Adrenal gland (tissue), 9 donors: ENCODE measurements at regions not wholly inside any gene's neighbourhood (a gene's known extent, or its start where the extent isn't known, plus 50 kb on each side); places are given as distances from the start of the nearest gene placed in this dataset.
"Not testable (repeated sequence)": the region's sequence is repeated elsewhere in the genome, so short reads cannot be mapped to it uniquely, and the experiment has no call there.

Experiments used
- DNase-seq, 7 donors: peaks; one replicate each; pipeline ENCODE4 v3.0.0-alpha.2; 2019 to 2020
- H3K27ac ChIP-seq, 5 donors: fragments of 200-600 bp; sonication (generic) in 4 of 5; 1 replicate in 3 of 5; 2 replicates in 2 of 5; pipeline versions ENCODE4 v1.5.1 to v1.8.0; 2016 to 2020; ENCODE audit warnings: mild to moderate bottlenecking in 1 of 5
- H3K27me3 ChIP-seq: fragments of 200-600 bp; 2 replicates; pipeline ENCODE4 v1.8.0; 2021
- H3K36me3 ChIP-seq, 2 donors: fragments of 200-600 bp; replicated peaks in 1 of 2; 1 replicate in 1 of 2; 2 replicates in 1 of 2; pipeline versions ENCODE4 v1.5.1 to v1.8.0; 2018 to 2022
- H3K4me1 ChIP-seq, 2 donors: fragments of 200-600 bp; replicated peaks in 1 of 2; 1 replicate in 1 of 2; 2 replicates in 1 of 2; pipeline versions ENCODE4 v1.5.1 to v1.8.0; 2018 to 2021
- H3K4me3 ChIP-seq, 4 donors: fragments of 200-600 bp; sonication (generic) in 3 of 4; one replicate each; pipeline ENCODE4 v1.5.1; 2016 to 2018
- H3K9me3 ChIP-seq, 3 donors: fragments of 200-600 bp; sonication (generic) in 1 of 3; replicated peaks in 1 of 3; 1 replicate in 2 of 3; 2 replicates in 1 of 3; pipeline versions ENCODE4 v1.5.1 to v1.8.0; 2016 to 2021
- CTCF ChIP-seq, 6 experiments: fragments of 450-650 bp in 4 of 6; fragments of 200-600 bp in 2 of 6; sonication (generic) in 1 of 6; IDR thresholded peaks; 1 replicate in 5 of 6; 2 replicates in 1 of 6; pipeline versions ENCODE4 v1.5.1 to v1.8.0; 2016 to 2021; ENCODE audit warnings: antibody characterized with exemption in 6 of 6, mild to moderate bottlenecking in 2 of 6, moderate library complexity in 1 of 6
- POLR2A ChIP-seq, 2 donors: fragments of 450-650 bp; IDR thresholded peaks; one replicate each; pipeline ENCODE4 v1.6.1; 2017; ENCODE audit warnings: antibody characterized with exemption in 2 of 2, mild to moderate bottlenecking in 2 of 2, moderate library complexity in 1 of 2
- WGBS, 4 donors: extraction: QIAGEN DNeasy Blood & Tissue Kit in 2 of 4; methylation state at CpG; one replicate each; pipeline versions ENCODE4 v1.1.5 to v1.1.7; 2013 to 2017; 5-methylcytosine and 5-hydroxymethylcytosine counted together
- intact Hi-C, 2 donors: fragments of 100-400 bp; cut with DNase I; formaldehyde crosslinking; loops; one replicate each; pipeline versions ENCODE4 v1.14.1 to v1.15.0; 2022 to 2023
- donor health status: healthy with polysubstance abuse.
- donor health status: Bipolar disorder and iron deficiency.
- donor health status: DM: yes; HTN: yes; CAD: no.
- donor health status: DM: no; HTN: no; CAD: no.
- donor health status: DM: no; HTN: no; CAD: no.

GRCh38 chr16:26394409-26394808 is 672.3 kb upstream of the C16orf82 start:
- H3K27me3 ChIP-seq, result no peaks in the 10 kb centered on the region
- no peak for DNase-seq
- H3K36me3 ChIP-seq, result no peaks in the 10 kb centered on the region
- no peaks in the 10 kb centered on the region for H3K4me1 ChIP-seq
- TF ChIP-seq CTCF (IDR thresholded peaks at IDR 0.05), result no peak
- no peak for TF ChIP-seq POLR2A (IDR thresholded peaks at IDR 0.05)
- H3K27ac ChIP-seq, result no peak overlapping the region
- intact Hi-C loops, result no loop called here
- H3K9me3 ChIP-seq, result no peaks in the 10 kb centered on the region
- no peak overlapping the region for H3K4me3 ChIP-seq
- 58 to 63% (median 61%) methylated on average over 5 of the region's 5 CpGs for WGBS, 4 donors

DNA sequence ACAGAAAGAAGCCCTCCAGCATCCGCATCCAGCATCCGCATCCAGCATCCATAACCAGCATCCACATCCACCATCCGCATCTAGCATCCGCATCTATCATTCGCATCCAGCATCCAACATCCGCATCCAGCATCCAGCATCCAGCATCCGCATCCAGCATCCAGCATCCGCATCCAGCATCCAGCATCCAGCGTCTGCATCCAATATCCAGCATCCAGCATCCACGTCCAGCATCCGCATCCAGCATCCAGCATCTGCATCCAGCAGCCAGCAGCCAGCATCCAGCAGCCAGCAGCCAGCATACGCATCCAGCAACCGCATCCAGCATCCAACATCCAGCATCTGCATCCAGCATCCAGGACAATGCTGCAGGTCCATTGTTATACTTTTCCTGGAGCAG is 671.0 kb upstream of the C16orf82 start:
- H3K4me3 ChIP-seq, result no peak overlapping the region
- H3K36me3 ChIP-seq, result no peaks in the 10 kb centered on the region
- DNase-seq, result no peak
- no peaks in the 10 kb centered on the region for H3K9me3 ChIP-seq
- WGBS, 4 donors, result 79 to 89% (median 83%) methylated on average over 13 of the region's 13 CpGs
- no peaks in the 10 kb centered on the region for H3K4me1 ChIP-seq
- no peak overlapping the region for H3K27ac ChIP-seq
- intact Hi-C loops, result no loop called here
- H3K27me3 ChIP-seq, result no peaks in the 10 kb centered on the region
- TF ChIP-seq POLR2A (IDR thresholded peaks at IDR 0.05) (no peak), CTCF (IDR thresholded peaks at IDR 0.05) (no peak)

DNA sequence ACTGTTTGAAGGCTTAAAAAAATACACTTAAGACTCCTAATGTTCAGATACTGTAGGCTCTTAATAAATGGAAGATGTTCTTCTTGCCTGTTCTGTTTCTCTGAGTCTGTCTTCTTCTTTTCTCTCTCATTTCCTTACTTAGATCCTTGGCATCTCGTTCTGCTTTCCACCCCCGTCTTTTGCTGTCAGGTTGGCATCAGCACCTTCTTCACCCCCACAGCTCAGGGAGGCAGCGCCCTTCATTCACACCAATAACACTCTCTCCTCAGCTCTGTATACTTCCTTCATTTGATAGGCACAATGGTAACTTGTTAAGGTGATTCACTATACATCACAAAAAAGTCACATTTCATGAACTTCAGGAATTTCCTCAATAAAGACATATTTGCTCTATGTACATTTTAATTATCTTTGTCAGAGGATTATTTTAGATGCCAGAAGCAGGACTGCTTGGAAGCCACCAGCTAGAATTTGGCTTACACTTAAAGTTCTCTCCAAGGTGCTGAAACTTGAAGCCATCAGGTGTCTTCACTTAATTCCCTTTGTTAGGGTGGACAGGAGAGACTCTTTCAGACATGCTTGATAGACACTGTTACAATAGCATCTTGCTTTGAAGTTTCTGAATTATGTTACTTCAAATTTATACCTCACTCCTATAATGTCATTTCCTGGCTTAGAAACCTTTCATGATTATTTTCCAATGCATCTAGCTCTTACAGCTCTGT is 670.1 kb upstream of the C16orf82 start:
- TF ChIP-seq POLR2A (IDR thresholded peaks at IDR 0.05) (no peak), CTCF (IDR thresholded peaks at IDR 0.05) (no peak)
- Histone ChIP-seq H3K9me3 (no peaks in the 10 kb centered on the region), H3K4me3 (no peak overlapping the region), H3K27me3 (no peaks in the 10 kb centered on the region), H3K4me1 (no peaks in the 10 kb centered on the region), H3K36me3 (no peaks in the 10 kb centered on the region), H3K27ac (no peak overlapping the region)
- no peak for DNase-seq
- WGBS, 4 donors, result 38 to 61% (median 42%) methylated on average over 3 of the region's 3 CpGs
- intact Hi-C loops, result no loop called here

- no peak for DNase-seq
- intact Hi-C loops, result no loop called here
- H3K9me3 ChIP-seq, result no peaks in the 10 kb centered on the region
- no peak overlapping the region for H3K4me3 ChIP-seq
- 43 to 54% (median 47%) methylated on average over 3 of the region's 3 CpGs for WGBS, 4 donors
- TF ChIP-seq CTCF (IDR thresholded peaks at IDR 0.05), result no peak
- no peak for TF ChIP-seq POLR2A (IDR thresholded peaks at IDR 0.05)
- no peaks in the 10 kb centered on the region for H3K36me3 ChIP-seq
- no peak overlapping the region for H3K27ac ChIP-seq
- H3K27me3 ChIP-seq, result no peaks in the 10 kb centered on the region
- no peaks in the 10 kb centered on the region for H3K4me1 ChIP-seq
These were observed 652.9 kb upstream of the C16orf82 start for GRCh38 chr16:26413780-26414179.

DNA sequence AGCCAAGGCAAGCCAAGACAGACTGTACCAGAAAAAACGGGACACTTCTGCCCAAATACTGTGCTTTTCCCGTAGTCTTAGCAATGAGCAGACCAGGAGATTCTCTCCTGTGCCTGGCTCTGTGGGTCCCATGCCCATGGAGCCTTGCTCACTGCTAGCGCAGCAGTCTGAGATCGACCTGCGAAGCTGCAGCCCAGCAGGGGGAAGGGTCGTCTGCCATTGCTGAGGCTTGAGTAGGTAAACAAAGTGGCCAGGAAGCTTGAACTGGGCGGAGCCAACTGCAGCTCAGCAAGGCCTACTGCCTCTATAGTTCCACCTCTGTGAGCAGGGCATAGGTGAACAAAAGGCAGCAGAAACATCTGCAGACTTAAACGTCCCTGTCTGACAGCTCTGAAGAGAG is 647.3 kb upstream of the C16orf82 start:
- H3K9me3 ChIP-seq, DNase-seq, H3K27ac ChIP-seq, H3K36me3 ChIP-seq, H3K4me1 ChIP-seq, H3K27me3 ChIP-seq, intact Hi-C loops, H3K4me3 ChIP-seq: not testable (repeated sequence)
- WGBS, 4 donors, result 44 to 62% (median 52%) methylated on average over 1 to 8 of the region's 8 CpGs
